AG10803 (cell line): ENCODE measurements at regions not wholly inside any gene's neighbourhood (a gene's known extent, or its start where the extent isn't known, plus 50 kb on each side); places are given as distances from the start of the nearest gene placed in this dataset.

Experiments used
- DNase-seq: peaks from one replicate; pipeline ENCODE4 v3.0.0; 2010; ENCODE audit warnings: low read depth
- H3K4me3 ChIP-seq: 2 replicates; pipeline ENCODE4 v1.5.1; 2011; ENCODE audit warnings: mild to moderate bottlenecking, low read length, control low read depth
- TF ChIP-seq, protein P1 (sequence below): conservative IDR thresholded peaks from 2 replicates; pipeline ENCODE4 v1.5.1; 2011; ENCODE audit warnings: mild to moderate bottlenecking, low read length, control low read depth, inconsistent platforms

- TF ChIP-seq, protein P1, sequence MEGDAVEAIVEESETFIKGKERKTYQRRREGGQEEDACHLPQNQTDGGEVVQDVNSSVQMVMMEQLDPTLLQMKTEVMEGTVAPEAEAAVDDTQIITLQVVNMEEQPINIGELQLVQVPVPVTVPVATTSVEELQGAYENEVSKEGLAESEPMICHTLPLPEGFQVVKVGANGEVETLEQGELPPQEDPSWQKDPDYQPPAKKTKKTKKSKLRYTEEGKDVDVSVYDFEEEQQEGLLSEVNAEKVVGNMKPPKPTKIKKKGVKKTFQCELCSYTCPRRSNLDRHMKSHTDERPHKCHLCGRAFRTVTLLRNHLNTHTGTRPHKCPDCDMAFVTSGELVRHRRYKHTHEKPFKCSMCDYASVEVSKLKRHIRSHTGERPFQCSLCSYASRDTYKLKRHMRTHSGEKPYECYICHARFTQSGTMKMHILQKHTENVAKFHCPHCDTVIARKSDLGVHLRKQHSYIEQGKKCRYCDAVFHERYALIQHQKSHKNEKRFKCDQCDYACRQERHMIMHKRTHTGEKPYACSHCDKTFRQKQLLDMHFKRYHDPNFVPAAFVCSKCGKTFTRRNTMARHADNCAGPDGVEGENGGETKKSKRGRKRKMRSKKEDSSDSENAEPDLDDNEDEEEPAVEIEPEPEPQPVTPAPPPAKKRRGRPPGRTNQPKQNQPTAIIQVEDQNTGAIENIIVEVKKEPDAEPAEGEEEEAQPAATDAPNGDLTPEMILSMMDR, result no peak
- no peak for DNase-seq
- no peak overlapping the region for H3K4me3 ChIP-seq
Measured at GRCh38 chr2:240348522-240348921, 86.9 kb upstream of the GPC1 start.

GRCh38 chr2:240349133-240350005 lies 86.1 kb upstream of the GPC1 start:
- no peak for DNase-seq
- TF ChIP-seq, protein P1, result no peak

GRCh38 chr2:240350006-240350355 lies 85.5 kb upstream of the GPC1 start:
- DNase-seq, result no peak
- H3K4me3 ChIP-seq, result no peak overlapping the region
- TF ChIP-seq, protein P1, result no peak

More at GRCh38 chr2:240349133-240350005, 86.1 kb upstream of the GPC1 start:
- no peak overlapping the region for H3K4me3 ChIP-seq

GRCh38 chr2:240350696-240351087 lies 84.8 kb upstream of the GPC1 start:
- TF ChIP-seq, protein P1, result no peak; the same call in 1 of the 2 replicates
- DNase-seq, result no peak
- no peak overlapping the region for H3K4me3 ChIP-seq

DNA sequence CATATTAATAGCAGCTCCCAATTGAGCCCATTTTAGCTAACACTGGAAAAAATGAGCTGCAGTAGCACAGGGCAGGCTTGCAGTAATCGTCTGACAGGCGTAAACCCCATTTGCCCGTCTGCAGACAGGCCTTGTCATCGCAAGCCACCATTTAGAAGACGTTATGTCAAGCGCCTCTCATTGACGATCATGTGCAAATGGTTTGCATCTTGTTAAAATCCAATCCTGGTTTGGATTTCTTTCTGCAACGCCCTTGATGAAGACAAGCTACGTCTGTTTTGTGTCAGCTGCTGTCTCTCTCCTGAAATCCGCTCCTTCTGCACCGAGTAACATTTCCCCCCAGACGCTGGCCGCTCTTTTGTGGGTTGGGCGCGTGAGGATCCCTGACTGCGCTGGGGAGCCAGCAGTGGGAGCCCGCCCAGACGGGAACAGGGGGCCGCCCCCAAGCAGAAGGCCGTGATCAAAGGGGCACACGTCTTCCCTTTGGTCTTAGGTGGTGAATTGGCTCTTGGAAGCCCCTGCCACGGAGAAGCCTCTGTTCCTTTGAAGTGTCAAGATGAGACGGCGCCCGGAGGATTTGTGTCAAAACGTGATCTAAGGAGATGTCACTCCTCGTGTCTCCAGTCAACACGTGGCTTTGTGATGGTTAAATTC lies 84.2 kb upstream of the GPC1 start:
- no peak for DNase-seq
- no peak overlapping the region for H3K4me3 ChIP-seq
- TF ChIP-seq, protein P1, result no peak

DNA sequence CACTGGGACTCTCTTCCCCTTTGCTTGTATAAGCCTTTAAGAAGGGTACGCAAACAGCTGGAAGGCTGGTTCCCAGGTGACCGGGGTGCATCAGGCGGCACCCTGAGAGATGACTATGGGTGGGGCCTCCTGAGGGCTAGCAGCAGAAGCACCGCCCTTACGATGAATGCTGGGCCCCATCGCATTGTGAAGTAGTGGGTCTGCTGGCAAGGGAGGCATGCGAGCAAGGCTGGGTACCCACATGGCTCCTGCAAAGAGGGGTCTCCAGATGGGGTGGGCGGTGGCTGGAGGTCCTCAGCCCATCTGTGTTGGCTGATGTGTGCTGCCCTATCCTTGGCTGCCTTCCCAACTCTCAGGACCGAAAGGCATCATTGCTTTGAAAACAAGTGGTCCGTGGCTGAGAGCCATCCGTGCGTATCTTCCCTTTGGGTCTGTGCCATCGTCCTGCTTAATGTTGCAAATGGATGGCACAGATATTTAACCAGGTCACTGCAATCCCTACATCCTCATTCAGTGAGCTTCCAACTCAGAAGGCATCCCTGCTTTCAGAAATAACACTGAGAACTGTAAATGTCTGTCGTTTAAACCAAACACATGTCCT lies 83.5 kb upstream of the GPC1 start:
- no peak overlapping the region for H3K4me3 ChIP-seq
- TF ChIP-seq, protein P1, result no peak
- DNase-seq, result no peak
